Neural progenitor cell (in vitro differentiated cells): ENCODE measurements at regions not wholly inside any gene's neighbourhood (a gene's known extent, or its start where the extent isn't known, plus 50 kb on each side); places are given as distances from the start of the nearest gene placed in this dataset.

Source experiments
- CTCF ChIP-seq: fragments of 200-600 bp; sonication (generic); IDR thresholded peaks from 2 replicates; pipeline ENCODE4 v1.5.1; 2017; ENCODE audit warnings: antibody characterized with exemption, mild to moderate bottlenecking
- EZH2 ChIP-seq: fragments of 200-600 bp; sonication (generic); IDR thresholded peaks from 2 replicates; pipeline ENCODE4 v1.6.1; 2017; ENCODE audit warnings: antibody characterized with exemption, mild to moderate bottlenecking, moderate library complexity

- TF ChIP-seq CTCF (no peak), EZH2 (no peak)
Observed at GRCh38 chrX:144730471-144730870, 516.8 kb upstream of the SPANXN1 start.
